Ramos (cell line): ENCODE measurements at regions not wholly inside any gene's neighbourhood (a gene's known extent, or its start where the extent isn't known, plus 50 kb on each side); places are given as distances from the start of the nearest gene placed in this dataset.

ENCODE experiments used
- in situ Hi-C: fragments of 300-500 bp; cut with MboI; formaldehyde crosslinking; loops from one replicate; pipeline ENCODE4 v1.14.3; 2022; ENCODE audit warnings: low sequenced_read_pairs; ENCODE audit not compliant: unreplicated experiment

GRCh38 chr3:84825817-84826216 lies 133.0 kb upstream of the CADM2 start:
- in situ Hi-C loops: no loop called here

GRCh38 chr3:84830476-84830875 lies 128.3 kb upstream of the CADM2 start:
- in situ Hi-C loops: no loop called here

- in situ Hi-C loops: no loop called here
Measured at GRCh38 chr3:84835366-84835765, 123.4 kb upstream of the CADM2 start.

GRCh38 chr3:84836961-84837360 lies 121.8 kb upstream of the CADM2 start:
- in situ Hi-C loops: no loop called here

GRCh38 chr3:84877092-84877491 lies 81.7 kb upstream of the CADM2 start:
- in situ Hi-C loops: no loop called here

- in situ Hi-C loops: no loop called here
Measured at GRCh38 chr3:84881288-84881687, 77.5 kb upstream of the CADM2 start.

GRCh38 chr3:84885199-84885882 lies 73.4 kb upstream of the CADM2 start:
- in situ Hi-C loops: no loop called here

GRCh38 chr3:84891851-84892250 lies 66.9 kb upstream of the CADM2 start:
- in situ Hi-C loops: no loop called here

GRCh38 chr3:84893211-84893610 lies 65.6 kb upstream of the CADM2 start:
- in situ Hi-C loops: no loop called here

GRCh38 chr3:84904212-84904611 lies 54.6 kb upstream of the CADM2 start:
- in situ Hi-C loops: no loop called here

GRCh38 chr3:84904816-84905555 lies 53.8 kb upstream of the CADM2 start:
- in situ Hi-C loops: no loop called here

- in situ Hi-C loops: no loop called here
Measured at GRCh38 chr3:84905556-84905920, 53.3 kb upstream of the CADM2 start.

- in situ Hi-C loops: no loop called here
Measured at GRCh38 chr3:84906065-84906464, 52.7 kb upstream of the CADM2 start.
